Keratinocyte (primary cell): ENCODE measurements at regions not wholly inside any gene's neighbourhood (a gene's known extent, or its start where the extent isn't known, plus 50 kb on each side); places are given as distances from the start of the nearest gene placed in this dataset.

Source experiments
- DNase-seq: peaks from one replicate; pipeline ENCODE4 v3.0.0-alpha.2; 2011; ENCODE audit warnings: low read depth, missing footprints, low spot score
- FAIRE-seq: peaks from 2 replicates; lab custom pipeline; 2011; peaks lifted over from hg19 to GRCh38; lab: Jason Lieb, UNC
- H2AFZ ChIP-seq: 2 replicates; pipeline ENCODE4 v1.6.0; 2012; ENCODE audit warnings: low read length, control low read depth, inconsistent platforms; ENCODE audit not compliant: control insufficient read depth
- H3K27ac ChIP-seq: 2 replicates; pipeline ENCODE4 v1.5.1; 2011; ENCODE audit warnings: low read length; ENCODE audit not compliant: control insufficient read depth, insufficient read depth
- H3K27me3 ChIP-seq: 3 replicates; pipeline ENCODE4 v1.6.0; 2011; ENCODE audit warnings: low read length; ENCODE audit not compliant: control insufficient read depth, insufficient read depth; ENCODE audit errors: extremely low read depth
- H3K36me3 ChIP-seq, 2 experiments: 2 replicates in 1 of 2; 3 replicates in 1 of 2; pipeline ENCODE4 v1.5.1; 2011; ENCODE audit warnings: low read length in 2 of 2, mild to moderate bottlenecking in 1 of 2; ENCODE audit not compliant: control insufficient read depth in 2 of 2, insufficient read depth in 2 of 2; ENCODE audit errors: extremely low read depth in 1 of 2
- H3K4me1 ChIP-seq: 3 replicates; pipeline ENCODE4 v1.5.1; 2011; ENCODE audit warnings: low read length; ENCODE audit not compliant: control insufficient read depth, insufficient read depth; ENCODE audit errors: extremely low read depth
- H3K4me2 ChIP-seq: 3 replicates; pipeline ENCODE4 v1.6.0; 2011; ENCODE audit warnings: low read depth, low read length; ENCODE audit not compliant: control insufficient read depth, insufficient read depth; ENCODE audit errors: extremely low read depth
- H3K4me3 ChIP-seq, 3 experiments: fragments of 200-600 bp in 1 of 3; sonication (generic) in 1 of 3; 2 replicates in 2 of 3; 3 replicates in 1 of 3; pipeline ENCODE4 v1.5.1; 2011 to 2016; ENCODE audit warnings: low read length in 3 of 3, mild to moderate bottlenecking in 3 of 3, control low read depth in 2 of 3, inconsistent platforms in 1 of 3, low read depth in 1 of 3, mixed read lengths in 1 of 3, mixed run types in 1 of 3, moderate library complexity in 1 of 3; ENCODE audit not compliant: control insufficient read depth in 2 of 3, insufficient read depth in 2 of 3; ENCODE audit errors: extremely low read depth in 1 of 3
- H3K79me2 ChIP-seq: 2 replicates; pipeline ENCODE4 v1.6.0; 2012; ENCODE audit warnings: low read length; ENCODE audit not compliant: control insufficient read depth, insufficient read depth
- H3K9ac ChIP-seq: 3 replicates; pipeline ENCODE4 v1.6.0; 2011; ENCODE audit warnings: low read length; ENCODE audit not compliant: control insufficient read depth, insufficient read depth; ENCODE audit errors: extremely low read depth
- H3K9me1 ChIP-seq: 3 replicates; pipeline ENCODE4 v1.6.0; 2011; ENCODE audit warnings: low read length; ENCODE audit not compliant: control insufficient read depth, insufficient read depth; ENCODE audit errors: extremely low read depth
- H3K9me3 ChIP-seq: 2 replicates; pipeline ENCODE4 v1.5.1; 2012; ENCODE audit warnings: low read depth, low read length; ENCODE audit not compliant: control insufficient read depth
- H4K20me1 ChIP-seq: 3 replicates; pipeline ENCODE4 v1.6.0; 2011; ENCODE audit warnings: low read length; ENCODE audit not compliant: control insufficient read depth, insufficient read depth; ENCODE audit errors: extremely low read depth
- EZH2 ChIP-seq: IDR thresholded peaks from one replicate; pipeline ENCODE4 v1.6.1; 2012; ENCODE audit warnings: inconsistent platforms, mild to moderate bottlenecking, low read length, moderate library complexity
- dilution Hi-C: fragments of 300-500 bp; cut with MboI; formaldehyde crosslinking; loops from one replicate; pipeline ENCODE4 v1.7.0; 2020; ENCODE audit warnings: low sequenced_read_pairs; ENCODE audit not compliant: extremely low pct_ligation_motif_present
- TF ChIP-seq, protein P1 (sequence below), 3 experiments: IDR thresholded peaks in 1 of 3; conservative IDR thresholded peaks in 1 of 3; optimal IDR thresholded peaks in 1 of 3; 2 replicates in 2 of 3; 3 replicates in 1 of 3; pipeline versions ENCODE3 to v1.5.1; 2011; ENCODE audit warnings: low read length in 3 of 3, mild to moderate bottlenecking in 3 of 3, moderate library complexity in 2 of 3, control low read depth in 1 of 3, inconsistent platforms in 1 of 3; ENCODE audit not compliant: insufficient read depth in 2 of 3; ENCODE audit errors: extremely low read depth in 1 of 3

DNA sequence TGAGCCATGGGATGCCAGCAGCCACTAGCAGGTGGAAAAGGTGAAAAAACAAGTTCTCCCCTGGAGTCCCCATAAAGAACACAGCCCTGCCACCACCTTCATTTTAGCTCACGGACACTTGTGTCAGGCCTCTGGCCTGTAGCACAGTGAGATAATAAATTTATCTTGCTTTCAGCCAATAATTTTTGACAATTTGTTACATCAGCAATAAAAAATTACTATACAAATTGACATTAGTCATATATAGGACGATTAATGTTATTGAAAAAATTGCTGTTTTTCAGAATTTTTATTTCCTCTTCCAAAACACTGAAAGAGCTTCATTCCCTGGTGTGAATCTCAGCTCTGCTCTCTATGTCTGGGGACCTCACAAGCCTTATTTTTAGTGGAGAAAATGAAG lies 152.9 kb upstream of the ETV3 start:
- Histone ChIP-seq H3K9me1 (no peaks in the 10 kb centered on the region), H3K9ac (no peak overlapping the region), H4K20me1 (no peaks in the 10 kb centered on the region), H3K27me3 (no peaks in the 10 kb centered on the region), H3K27ac (no peak overlapping the region), H3K79me2 (no peaks in the 10 kb centered on the region), H3K4me3 (no peak overlapping the region), H3K9me3 (no peaks in the 10 kb centered on the region), H2AFZ (no peak overlapping the region), H3K4me1 (no peaks in the 10 kb centered on the region), H3K4me2 (no peak overlapping the region), H3K36me3 (no peaks in the 10 kb centered on the region)
- no peak for TF ChIP-seq EZH2
- TF ChIP-seq, protein P1, sequence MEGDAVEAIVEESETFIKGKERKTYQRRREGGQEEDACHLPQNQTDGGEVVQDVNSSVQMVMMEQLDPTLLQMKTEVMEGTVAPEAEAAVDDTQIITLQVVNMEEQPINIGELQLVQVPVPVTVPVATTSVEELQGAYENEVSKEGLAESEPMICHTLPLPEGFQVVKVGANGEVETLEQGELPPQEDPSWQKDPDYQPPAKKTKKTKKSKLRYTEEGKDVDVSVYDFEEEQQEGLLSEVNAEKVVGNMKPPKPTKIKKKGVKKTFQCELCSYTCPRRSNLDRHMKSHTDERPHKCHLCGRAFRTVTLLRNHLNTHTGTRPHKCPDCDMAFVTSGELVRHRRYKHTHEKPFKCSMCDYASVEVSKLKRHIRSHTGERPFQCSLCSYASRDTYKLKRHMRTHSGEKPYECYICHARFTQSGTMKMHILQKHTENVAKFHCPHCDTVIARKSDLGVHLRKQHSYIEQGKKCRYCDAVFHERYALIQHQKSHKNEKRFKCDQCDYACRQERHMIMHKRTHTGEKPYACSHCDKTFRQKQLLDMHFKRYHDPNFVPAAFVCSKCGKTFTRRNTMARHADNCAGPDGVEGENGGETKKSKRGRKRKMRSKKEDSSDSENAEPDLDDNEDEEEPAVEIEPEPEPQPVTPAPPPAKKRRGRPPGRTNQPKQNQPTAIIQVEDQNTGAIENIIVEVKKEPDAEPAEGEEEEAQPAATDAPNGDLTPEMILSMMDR (optimal IDR thresholded peaks at IDR 0.05 in 1 of 3, IDR thresholded peaks at IDR 0.05 in 1 of 3, conservative IDR thresholded peaks at IDR 0.05 in 1 of 3; ENCODE audit: extremely low read depth in 1 of 3, insufficient read depth in 2 of 3, low read length in 3 of 3): no peak
- FAIRE-seq: no peak
- dilution Hi-C loops: no loop called here
- no peak for DNase-seq

DNA sequence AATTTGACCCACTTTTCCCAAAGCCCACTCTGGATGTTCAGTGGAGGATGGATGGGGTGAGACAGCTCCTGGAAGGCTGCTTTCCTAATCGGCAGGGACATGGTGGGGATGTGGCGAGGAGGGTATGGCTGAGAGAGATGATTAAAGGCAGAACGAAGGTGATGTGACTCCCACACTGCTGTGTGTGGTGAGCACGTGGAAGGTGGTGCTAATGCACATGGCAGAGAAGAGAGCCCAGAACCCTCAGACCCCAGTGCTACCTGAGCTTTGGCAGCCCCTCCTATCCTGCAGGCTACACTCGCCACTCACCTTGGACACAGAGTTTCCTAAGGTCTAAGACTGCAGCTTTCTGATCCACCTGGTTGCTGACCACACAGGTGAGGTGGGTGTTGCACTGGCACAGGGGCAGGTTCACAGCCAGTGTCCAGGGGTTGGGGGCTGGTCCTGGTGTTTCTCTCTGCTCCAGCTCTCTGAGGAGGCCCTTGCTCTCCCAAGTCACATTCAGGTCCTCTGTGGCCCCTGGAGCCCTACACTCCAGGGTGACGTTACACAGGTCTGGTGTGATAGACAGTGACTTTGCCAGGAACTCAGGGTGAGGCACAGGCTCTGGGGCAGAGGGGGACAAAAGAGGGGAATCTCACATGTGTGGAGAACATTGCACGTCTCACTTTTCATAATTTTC lies 151.4 kb upstream of the ETV3 start:
- no peaks in the 10 kb centered on the region for H3K36me3 ChIP-seq
- FAIRE-seq: no peak
- DNase-seq: no peak
- H2AFZ ChIP-seq: no peak overlapping the region
- no peak overlapping the region for H3K4me2 ChIP-seq
- no peaks in the 10 kb centered on the region for H3K9me3 ChIP-seq
- TF ChIP-seq, protein P1 (optimal IDR thresholded peaks at IDR 0.05 in 1 of 3, IDR thresholded peaks at IDR 0.05 in 1 of 3, conservative IDR thresholded peaks at IDR 0.05 in 1 of 3; ENCODE audit: extremely low read depth in 1 of 3, insufficient read depth in 2 of 3, low read length in 3 of 3): no peak
- TF ChIP-seq EZH2: no peak
- no peaks in the 10 kb centered on the region for H3K79me2 ChIP-seq
- H3K27me3 ChIP-seq: no peaks in the 10 kb centered on the region
- H3K27ac ChIP-seq: no peak overlapping the region
- dilution Hi-C loops: no loop called here
- H3K4me3 ChIP-seq: no peak overlapping the region
- H3K9me1 ChIP-seq: no peaks in the 10 kb centered on the region
- no peak overlapping the region for H3K9ac ChIP-seq
- no peaks in the 10 kb centered on the region for H3K4me1 ChIP-seq
- H4K20me1 ChIP-seq: no peaks in the 10 kb centered on the region
